Keratinocyte (primary cell): ENCODE measurements at regions not wholly inside any gene's neighbourhood (a gene's known extent, or its start where the extent isn't known, plus 50 kb on each side); places are given as distances from the start of the nearest gene placed in this dataset.

Experiments used
- DNase-seq: peaks from one replicate; pipeline ENCODE4 v3.0.0-alpha.2; 2011; ENCODE audit warnings: low read depth, missing footprints, low spot score
- FAIRE-seq: peaks from 2 replicates; lab custom pipeline; 2011; peaks lifted over from hg19 to GRCh38; lab: Jason Lieb, UNC
- H2AFZ ChIP-seq: 2 replicates; pipeline ENCODE4 v1.6.0; 2012; ENCODE audit warnings: low read length, control low read depth, inconsistent platforms; ENCODE audit not compliant: control insufficient read depth
- H3K27ac ChIP-seq: 2 replicates; pipeline ENCODE4 v1.5.1; 2011; ENCODE audit warnings: low read length; ENCODE audit not compliant: control insufficient read depth, insufficient read depth
- H3K27me3 ChIP-seq: 3 replicates; pipeline ENCODE4 v1.6.0; 2011; ENCODE audit warnings: low read length; ENCODE audit not compliant: control insufficient read depth, insufficient read depth; ENCODE audit errors: extremely low read depth
- H3K36me3 ChIP-seq, 2 experiments: 2 replicates in 1 of 2; 3 replicates in 1 of 2; pipeline ENCODE4 v1.5.1; 2011; ENCODE audit warnings: low read length in 2 of 2, mild to moderate bottlenecking in 1 of 2; ENCODE audit not compliant: control insufficient read depth in 2 of 2, insufficient read depth in 2 of 2; ENCODE audit errors: extremely low read depth in 1 of 2
- H3K4me1 ChIP-seq: 3 replicates; pipeline ENCODE4 v1.5.1; 2011; ENCODE audit warnings: low read length; ENCODE audit not compliant: control insufficient read depth, insufficient read depth; ENCODE audit errors: extremely low read depth
- H3K4me2 ChIP-seq: 3 replicates; pipeline ENCODE4 v1.6.0; 2011; ENCODE audit warnings: low read depth, low read length; ENCODE audit not compliant: control insufficient read depth, insufficient read depth; ENCODE audit errors: extremely low read depth
- H3K4me3 ChIP-seq, 3 experiments: fragments of 200-600 bp in 1 of 3; sonication (generic) in 1 of 3; 2 replicates in 2 of 3; 3 replicates in 1 of 3; pipeline ENCODE4 v1.5.1; 2011 to 2016; ENCODE audit warnings: low read length in 3 of 3, mild to moderate bottlenecking in 3 of 3, control low read depth in 2 of 3, inconsistent platforms in 1 of 3, low read depth in 1 of 3, mixed read lengths in 1 of 3, mixed run types in 1 of 3, moderate library complexity in 1 of 3; ENCODE audit not compliant: control insufficient read depth in 2 of 3, insufficient read depth in 2 of 3; ENCODE audit errors: extremely low read depth in 1 of 3
- H3K79me2 ChIP-seq: 2 replicates; pipeline ENCODE4 v1.6.0; 2012; ENCODE audit warnings: low read length; ENCODE audit not compliant: control insufficient read depth, insufficient read depth
- H3K9ac ChIP-seq: 3 replicates; pipeline ENCODE4 v1.6.0; 2011; ENCODE audit warnings: low read length; ENCODE audit not compliant: control insufficient read depth, insufficient read depth; ENCODE audit errors: extremely low read depth
- H3K9me1 ChIP-seq: 3 replicates; pipeline ENCODE4 v1.6.0; 2011; ENCODE audit warnings: low read length; ENCODE audit not compliant: control insufficient read depth, insufficient read depth; ENCODE audit errors: extremely low read depth
- H3K9me3 ChIP-seq: 2 replicates; pipeline ENCODE4 v1.5.1; 2012; ENCODE audit warnings: low read depth, low read length; ENCODE audit not compliant: control insufficient read depth
- H4K20me1 ChIP-seq: 3 replicates; pipeline ENCODE4 v1.6.0; 2011; ENCODE audit warnings: low read length; ENCODE audit not compliant: control insufficient read depth, insufficient read depth; ENCODE audit errors: extremely low read depth
- CTCF ChIP-seq, 3 experiments: IDR thresholded peaks in 1 of 3; conservative IDR thresholded peaks in 1 of 3; optimal IDR thresholded peaks in 1 of 3; 2 replicates in 2 of 3; 3 replicates in 1 of 3; pipeline versions ENCODE3 to v1.5.1; 2011; ENCODE audit warnings: low read length in 3 of 3, mild to moderate bottlenecking in 3 of 3, moderate library complexity in 2 of 3, control low read depth in 1 of 3, inconsistent platforms in 1 of 3; ENCODE audit not compliant: insufficient read depth in 2 of 3; ENCODE audit errors: extremely low read depth in 1 of 3
- EZH2 ChIP-seq: IDR thresholded peaks from one replicate; pipeline ENCODE4 v1.6.1; 2012; ENCODE audit warnings: inconsistent platforms, mild to moderate bottlenecking, low read length, moderate library complexity
- dilution Hi-C: fragments of 300-500 bp; cut with MboI; formaldehyde crosslinking; loops from one replicate; pipeline ENCODE4 v1.7.0; 2020; ENCODE audit warnings: low sequenced_read_pairs; ENCODE audit not compliant: extremely low pct_ligation_motif_present

GRCh38 chr12:47570151-47570550, 135.7 kb downstream of the RPAP3 start:
- H3K4me2 ChIP-seq, result no peak overlapping the region
- no peaks in the 10 kb centered on the region for H3K9me1 ChIP-seq
- H3K79me2 ChIP-seq, result no peaks in the 10 kb centered on the region
- TF ChIP-seq EZH2, result no peak
- DNase-seq (no peak), FAIRE-seq (no peak)
- no peaks in the 10 kb centered on the region for H3K9me3 ChIP-seq
- no peaks in the 10 kb centered on the region for H3K4me1 ChIP-seq
- H4K20me1 ChIP-seq, result no peaks in the 10 kb centered on the region
- H3K4me3 ChIP-seq, result no peak overlapping the region
- H3K27ac ChIP-seq, result no peak overlapping the region
- no peaks in the 10 kb centered on the region for H3K36me3 ChIP-seq
- dilution Hi-C loops, result no loop called here
- no peak overlapping the region for H3K9ac ChIP-seq
- no peaks in the 10 kb centered on the region for H3K27me3 ChIP-seq
- no peak overlapping the region for H2AFZ ChIP-seq

GRCh38 chr12:47562201-47562600, 143.6 kb downstream of the RPAP3 start:
- no peaks in the 10 kb centered on the region for H4K20me1 ChIP-seq
- H3K27me3 ChIP-seq, result no peaks in the 10 kb centered on the region
- no peak overlapping the region for H3K9ac ChIP-seq
- no peak for TF ChIP-seq EZH2
- TF ChIP-seq CTCF (optimal IDR thresholded peaks at IDR 0.05 in 1 of 3, IDR thresholded peaks at IDR 0.05 in 1 of 3, conservative IDR thresholded peaks at IDR 0.05 in 1 of 3; ENCODE audit: extremely low read depth in 1 of 3, insufficient read depth in 2 of 3, low read length in 3 of 3), result no peak
- H3K4me1 ChIP-seq, result no peaks in the 10 kb centered on the region
- H3K27ac ChIP-seq, result no peak overlapping the region
- H3K36me3 ChIP-seq, result no peaks in the 10 kb centered on the region
- no peak overlapping the region for H3K4me3 ChIP-seq
- FAIRE-seq (no peak), DNase-seq (no peak)
- dilution Hi-C loops, result no loop called here
- H3K4me2 ChIP-seq, result no peak overlapping the region
- no peaks in the 10 kb centered on the region for H3K9me3 ChIP-seq
- no peaks in the 10 kb centered on the region for H3K79me2 ChIP-seq
- no peaks in the 10 kb centered on the region for H3K9me1 ChIP-seq
- H2AFZ ChIP-seq, result no peak overlapping the region

- H3K79me2 ChIP-seq, result no peaks in the 10 kb centered on the region
- FAIRE-seq (no peak), DNase-seq (no peak)
- dilution Hi-C loops, result no loop called here
- H3K9me1 ChIP-seq, result no peaks in the 10 kb centered on the region
- no peaks in the 10 kb centered on the region for H4K20me1 ChIP-seq
- TF ChIP-seq EZH2 (no peak), CTCF (optimal IDR thresholded peaks at IDR 0.05 in 1 of 3, IDR thresholded peaks at IDR 0.05 in 1 of 3, conservative IDR thresholded peaks at IDR 0.05 in 1 of 3; ENCODE audit: extremely low read depth in 1 of 3, insufficient read depth in 2 of 3, low read length in 3 of 3) (no peak)
- H3K27me3 ChIP-seq, result no peaks in the 10 kb centered on the region
- H3K9ac ChIP-seq, result no peak overlapping the region
- no peaks in the 10 kb centered on the region for H3K4me1 ChIP-seq
- H3K4me3 ChIP-seq, result no peak overlapping the region
- H3K27ac ChIP-seq, result no peak overlapping the region
- no peak overlapping the region for H2AFZ ChIP-seq
- H3K4me2 ChIP-seq, result no peak overlapping the region
- H3K36me3 ChIP-seq, result no peaks in the 10 kb centered on the region
- no peaks in the 10 kb centered on the region for H3K9me3 ChIP-seq
Measured at GRCh38 chr12:47561746-47562145, 144.1 kb downstream of the RPAP3 start.
